ENCODE measurements at regions not wholly inside any gene's neighbourhood (a gene's known extent, or its start where the extent isn't known, plus 50 kb on each side); places are given as distances from the start of the nearest gene placed in this dataset.

DNA sequence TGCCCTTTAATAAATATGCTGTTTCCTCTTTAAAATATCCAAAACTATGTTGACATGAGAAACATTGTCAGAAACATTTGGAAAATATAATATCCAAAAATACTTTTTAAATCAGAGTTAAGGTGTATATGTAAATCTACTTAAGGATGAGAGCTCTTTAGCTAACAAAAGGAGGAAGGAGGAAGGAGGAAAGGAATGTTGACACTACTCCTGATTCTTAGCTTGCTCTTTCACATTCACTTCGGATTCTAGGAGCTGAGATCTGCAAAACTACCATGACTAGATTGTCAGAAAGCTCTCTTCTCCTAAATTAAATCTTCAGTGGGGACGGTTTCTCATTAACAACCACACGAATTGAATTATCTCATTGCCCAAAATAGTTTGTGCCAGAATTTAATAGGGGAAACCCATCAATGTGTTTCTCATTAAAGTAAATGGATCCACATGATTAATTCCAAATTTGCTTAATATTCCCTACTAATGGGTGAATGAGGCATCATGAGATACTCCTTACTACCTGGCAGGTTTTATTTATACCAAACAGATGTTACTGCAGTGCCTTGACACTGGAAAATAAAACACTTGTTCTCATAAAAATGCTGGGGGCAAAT is 509.1 kb downstream of the MBD2 start:
- no peak for FAIRE-seq
- H3K4me2 ChIP-seq (ENCODE audit: insufficient read depth, low read length): no peak overlapping the region
- no peak overlapping the region for H3K9ac ChIP-seq (ENCODE audit: insufficient read depth in 1 of 2, low read depth in 2 of 2, low read length in 2 of 2)
- no peak for ATAC-seq
- no peaks in the 10 kb centered on the region for H3K9me3 ChIP-seq (replicated peaks; ENCODE audit: control insufficient read depth, insufficient read depth, low read depth, low read length)
- WGBS (ENCODE audit: insufficient coverage, low coverage, missing lambda C conversion rate): 0% methylated on average over 3 of the region's 3 CpGs
- in situ Hi-C loops (cut with MboI): no loop called here
- H3K79me2 ChIP-seq (ENCODE audit: control insufficient read depth, insufficient read depth, low read length): no peaks in the 10 kb centered on the region
- ChIA-PET CTCF (ENCODE audit: low intra/inter-chr PET ratio) (no interaction called here), POLR2A (no interaction called here)
- no peaks in the 10 kb centered on the region for H3K9me1 ChIP-seq (ENCODE audit: control insufficient read depth, insufficient read depth, low read length)
- no peak for DNase-seq (ENCODE audit: extremely low read depth in 1 of 4, low spot score in 3 of 4)
- H3K4me3 ChIP-seq: no peak overlapping the region
- H3K36me3 ChIP-seq (ENCODE audit: control insufficient read depth, insufficient read depth, low read length): no peaks in the 10 kb centered on the region
- H3K27ac ChIP-seq (ENCODE audit: extremely low read depth, low read depth, low read length): no peak overlapping the region
- no peaks in the 10 kb centered on the region for H4K20me1 ChIP-seq (replicated peaks; ENCODE audit: control insufficient read depth, insufficient read depth, low read length)
- BruUV-seq (replicated peaks): no TSS peak
- no peaks in the 10 kb centered on the region for H3K4me1 ChIP-seq (replicated peaks in 1 of 2; ENCODE audit: control insufficient read depth in 2 of 2, insufficient read depth in 2 of 2, low read length in 2 of 2)
- no peak overlapping the region for H2AFZ ChIP-seq (ENCODE audit: low read depth, low read length)
- TF ChIP-seq HCFC1 (IDR thresholded peaks at IDR 0.05; ENCODE audit: low read depth, low read length) (no peak), ZNF778 (CRISPR knock-in tag; IDR thresholded peaks at IDR 0.05) (no peak), BHLHE40 (IDR thresholded peaks at IDR 0.05; ENCODE audit: low read length) (no peak), SRSF9 (IDR thresholded peaks at IDR 0.05; ENCODE audit: borderline replicate concordance, low read depth, low read length) (no peak), SUPT5H (IDR thresholded peaks at IDR 0.05) (no peak), GATAD2A (IDR thresholded peaks at IDR 0.05) (no peak), ZKSCAN8 (CRISPR knock-in tag; IDR thresholded peaks at IDR 0.05) (no peak), HMG20A (CRISPR knock-in tag; conservative IDR thresholded peaks at IDR 0.05) (no peak), ELF4 (CRISPR knock-in tag; IDR thresholded peaks at IDR 0.05) (no peak)
- TF ChIP-seq, protein P1, sequence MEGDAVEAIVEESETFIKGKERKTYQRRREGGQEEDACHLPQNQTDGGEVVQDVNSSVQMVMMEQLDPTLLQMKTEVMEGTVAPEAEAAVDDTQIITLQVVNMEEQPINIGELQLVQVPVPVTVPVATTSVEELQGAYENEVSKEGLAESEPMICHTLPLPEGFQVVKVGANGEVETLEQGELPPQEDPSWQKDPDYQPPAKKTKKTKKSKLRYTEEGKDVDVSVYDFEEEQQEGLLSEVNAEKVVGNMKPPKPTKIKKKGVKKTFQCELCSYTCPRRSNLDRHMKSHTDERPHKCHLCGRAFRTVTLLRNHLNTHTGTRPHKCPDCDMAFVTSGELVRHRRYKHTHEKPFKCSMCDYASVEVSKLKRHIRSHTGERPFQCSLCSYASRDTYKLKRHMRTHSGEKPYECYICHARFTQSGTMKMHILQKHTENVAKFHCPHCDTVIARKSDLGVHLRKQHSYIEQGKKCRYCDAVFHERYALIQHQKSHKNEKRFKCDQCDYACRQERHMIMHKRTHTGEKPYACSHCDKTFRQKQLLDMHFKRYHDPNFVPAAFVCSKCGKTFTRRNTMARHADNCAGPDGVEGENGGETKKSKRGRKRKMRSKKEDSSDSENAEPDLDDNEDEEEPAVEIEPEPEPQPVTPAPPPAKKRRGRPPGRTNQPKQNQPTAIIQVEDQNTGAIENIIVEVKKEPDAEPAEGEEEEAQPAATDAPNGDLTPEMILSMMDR (IDR thresholded peaks at IDR 0.05 in 2 of 3, conservative IDR thresholded peaks at IDR 0.05 in 1 of 3; ENCODE audit: insufficient read depth in 2 of 3, low read depth in 1 of 3, low read length in 3 of 3): no peak
- TF ChIP-seq, protein P2, sequence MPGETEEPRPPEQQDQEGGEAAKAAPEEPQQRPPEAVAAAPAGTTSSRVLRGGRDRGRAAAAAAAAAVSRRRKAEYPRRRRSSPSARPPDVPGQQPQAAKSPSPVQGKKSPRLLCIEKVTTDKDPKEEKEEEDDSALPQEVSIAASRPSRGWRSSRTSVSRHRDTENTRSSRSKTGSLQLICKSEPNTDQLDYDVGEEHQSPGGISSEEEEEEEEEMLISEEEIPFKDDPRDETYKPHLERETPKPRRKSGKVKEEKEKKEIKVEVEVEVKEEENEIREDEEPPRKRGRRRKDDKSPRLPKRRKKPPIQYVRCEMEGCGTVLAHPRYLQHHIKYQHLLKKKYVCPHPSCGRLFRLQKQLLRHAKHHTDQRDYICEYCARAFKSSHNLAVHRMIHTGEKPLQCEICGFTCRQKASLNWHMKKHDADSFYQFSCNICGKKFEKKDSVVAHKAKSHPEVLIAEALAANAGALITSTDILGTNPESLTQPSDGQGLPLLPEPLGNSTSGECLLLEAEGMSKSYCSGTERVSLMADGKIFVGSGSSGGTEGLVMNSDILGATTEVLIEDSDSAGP (CRISPR knock-in tag; IDR thresholded peaks at IDR 0.05): no peak
- intact Hi-C loops (cut with micrococcal nuclease): no loop called here
- H3K27me3 ChIP-seq (ENCODE audit: control insufficient read depth in 2 of 2, insufficient read depth in 2 of 2, low read length in 2 of 2): no peaks in the 10 kb centered on the region

Data from K562 (cell line).